H9 (cell line): ENCODE measurements at regions not wholly inside any gene's neighbourhood (a gene's known extent, or its start where the extent isn't known, plus 50 kb on each side); places are given as distances from the start of the nearest gene placed in this dataset.

Experiments used
- DNase-seq: peaks from one replicate; pipeline ENCODE4 v3.0.0-alpha.2; 2017
- H2AFZ ChIP-seq: one replicate; pipeline ENCODE4 v1.6.1; 2013; ENCODE audit warnings: mild to moderate bottlenecking, low read length, control low read depth, moderate library complexity
- H2AK5ac ChIP-seq: 2 replicates; pipeline ENCODE4 v1.6.1; 2013; ENCODE audit warnings: low read length, control low read depth, mixed read lengths; ENCODE audit not compliant: insufficient read length
- H2BK120ac ChIP-seq: one replicate; pipeline ENCODE4 v1.6.1; 2013; ENCODE audit warnings: low read depth, mild to moderate bottlenecking, low read length, control low read depth, inconsistent platforms; ENCODE audit not compliant: poor library complexity, severe bottlenecking
- H2BK12ac ChIP-seq: 2 replicates; pipeline ENCODE4 v1.6.1; 2013; ENCODE audit warnings: low read length, control low read depth, mixed read lengths, low read depth; ENCODE audit not compliant: insufficient read length
- H2BK15ac ChIP-seq: 2 replicates; pipeline ENCODE4 v1.6.1; 2013; ENCODE audit warnings: low read depth, low read length, control low read depth
- H2BK20ac ChIP-seq: one replicate; pipeline ENCODE4 v1.6.1; 2013; ENCODE audit warnings: low read depth, mild to moderate bottlenecking, low read length, control low read depth, inconsistent platforms; ENCODE audit not compliant: poor library complexity, severe bottlenecking
- H2BK5ac ChIP-seq: 2 replicates; pipeline ENCODE4 v1.6.1; 2013; ENCODE audit warnings: low read length, control low read depth, mixed read lengths; ENCODE audit not compliant: insufficient read length
- H3K14ac ChIP-seq: 2 replicates; pipeline ENCODE4 v1.6.1; 2013; ENCODE audit warnings: low read length, control low read depth; ENCODE audit not compliant: insufficient read depth
- H3K18ac ChIP-seq: 2 replicates; pipeline ENCODE4 v1.6.1; 2013; ENCODE audit warnings: low read depth, mild to moderate bottlenecking, mixed read lengths, low read length, control low read depth; ENCODE audit not compliant: insufficient read length
- H3K23ac ChIP-seq: 2 replicates; pipeline ENCODE4 v1.6.1; 2013; ENCODE audit warnings: low read length, control low read depth, mixed read lengths, low read depth; ENCODE audit not compliant: insufficient read length
- H3K23me2 ChIP-seq: 2 replicates; pipeline ENCODE4 v1.6.1; 2013; ENCODE audit warnings: low read depth, mild to moderate bottlenecking, mixed read lengths, low read length, control low read depth; ENCODE audit not compliant: insufficient read length, poor library complexity, severe bottlenecking
- H3K27ac ChIP-seq: 2 replicates; pipeline ENCODE4 v1.5.1; 2013; ENCODE audit warnings: low read length, control low read depth, mixed read lengths, low read depth; ENCODE audit not compliant: insufficient read length
- H3K27me3 ChIP-seq: 2 replicates; pipeline ENCODE4 v1.6.1; 2013; ENCODE audit warnings: low read length, control low read depth, inconsistent platforms; ENCODE audit not compliant: insufficient read depth
- H3K4ac ChIP-seq: 2 replicates; pipeline ENCODE4 v1.6.1; 2013; ENCODE audit warnings: low read depth, mild to moderate bottlenecking, control low read depth, inconsistent platforms, low read length, moderate library complexity
- H3K4me1 ChIP-seq: 2 replicates; pipeline ENCODE4 v1.6.1; 2013; ENCODE audit warnings: low read length, control low read depth, inconsistent platforms; ENCODE audit not compliant: insufficient read depth
- H3K4me2 ChIP-seq: 2 replicates; pipeline ENCODE4 v1.6.1; 2013; ENCODE audit warnings: low read length, control low read depth, mixed read lengths; ENCODE audit not compliant: insufficient read length, insufficient read depth
- H3K56ac ChIP-seq: 2 replicates; pipeline ENCODE4 v1.6.1; 2013; ENCODE audit warnings: low read depth, mild to moderate bottlenecking, mixed read lengths, low read length, control low read depth; ENCODE audit not compliant: insufficient read length
- H3K79me1 ChIP-seq: 2 replicates; pipeline ENCODE4 v1.6.1; 2013; ENCODE audit warnings: low read depth, mild to moderate bottlenecking, moderate library complexity, low read length, control low read depth, inconsistent platforms; ENCODE audit not compliant: insufficient read depth, poor library complexity, severe bottlenecking
- H3K79me2 ChIP-seq: 2 replicates; pipeline ENCODE4 v1.6.1; 2013; ENCODE audit warnings: low read length, control low read depth, inconsistent platforms; ENCODE audit not compliant: insufficient read depth
- H3K9ac ChIP-seq: 2 replicates; pipeline ENCODE4 v1.6.1; 2013; ENCODE audit warnings: low read length, control low read depth, mixed read lengths; ENCODE audit not compliant: insufficient read length; ENCODE audit errors: extremely low read depth
- H3K9me3 ChIP-seq: one replicate; pipeline ENCODE4 v1.6.1; 2013; ENCODE audit warnings: low read depth, low read length, inconsistent platforms; ENCODE audit not compliant: control insufficient read depth
- H3T11ph ChIP-seq: one replicate; pipeline ENCODE4 v1.6.1; 2013; ENCODE audit warnings: mild to moderate bottlenecking, low read length, control low read depth, inconsistent platforms
- H4K20me1 ChIP-seq: one replicate; pipeline ENCODE4 v1.6.1; 2013; ENCODE audit not compliant: control insufficient read depth, insufficient read length, insufficient read depth
- H4K5ac ChIP-seq: 2 replicates; pipeline ENCODE4 v1.6.1; 2013; ENCODE audit warnings: low read depth, mild to moderate bottlenecking, mixed read lengths, low read length, control low read depth; ENCODE audit not compliant: insufficient read length
- H4K8ac ChIP-seq: replicated peaks from 2 replicates; pipeline ENCODE4 v1.6.1; 2013; ENCODE audit warnings: low read length, control low read depth, mixed read lengths, low read depth; ENCODE audit not compliant: insufficient read length
- H4K91ac ChIP-seq: 2 replicates; pipeline ENCODE4 v1.6.1; 2013; ENCODE audit warnings: low read depth, mild to moderate bottlenecking, moderate library complexity, mixed read lengths, low read length, control low read depth; ENCODE audit not compliant: insufficient read length
- H3K27ac Mint-ChIP-seq, 3 experiments: 2 replicates in 2 of 3; 3 replicates in 1 of 3; pipeline ENCODE4 v1.8.0; 2020 to 2021; ENCODE audit warnings: mixed read lengths in 3 of 3, mild to moderate bottlenecking in 1 of 3, moderate library complexity in 1 of 3
- H3K27me3 Mint-ChIP-seq: 2 replicates; pipeline ENCODE4 v1.8.0; 2021; ENCODE audit warnings: low read depth, mild to moderate bottlenecking, moderate library complexity, mixed read lengths
- H3K36me3 Mint-ChIP-seq, 3 experiments: 2 replicates in 2 of 3; 3 replicates in 1 of 3; pipeline ENCODE4 v1.8.0; 2020 to 2021; ENCODE audit warnings: low read depth in 3 of 3, mixed read lengths in 3 of 3; ENCODE audit not compliant: insufficient read depth in 1 of 3
- H3K4me1 Mint-ChIP-seq, 2 experiments: 2 replicates each; pipeline ENCODE4 v1.8.0; 2020; ENCODE audit warnings: mixed read lengths in 2 of 2
- H3K4me3 Mint-ChIP-seq, 2 experiments: 2 replicates in 1 of 2; 3 replicates in 1 of 2; pipeline ENCODE4 v1.8.0; 2020 to 2021; ENCODE audit warnings: mild to moderate bottlenecking in 2 of 2, mixed read lengths in 2 of 2, moderate library complexity in 1 of 2
- H3K9me3 Mint-ChIP-seq, 2 experiments: 2 replicates in 1 of 2; 3 replicates in 1 of 2; pipeline ENCODE4 v1.8.0; 2020; ENCODE audit warnings: mild to moderate bottlenecking in 2 of 2, mixed read lengths in 2 of 2, moderate library complexity in 1 of 2
- WGBS: extraction: QIAGEN DNeasy Blood & Tissue Kit; methylation state at CpG from one replicate; pipeline ENCODE4 v1.1.7; 2013; ENCODE audit warnings: missing lambda C conversion rate, low lambda C conversion rate, mixed read lengths; ENCODE audit not compliant: insufficient read length; ENCODE audit errors: extremely low coverage; 5-methylcytosine and 5-hydroxymethylcytosine counted together
- TF ChIP-seq, protein P1 (sequence below): fragments of 200-600 bp; sonication (generic); conservative IDR thresholded peaks from 3 replicates; pipeline ENCODE4 v1.8.0; 2021; ENCODE audit warnings: antibody characterized with exemption, mild to moderate bottlenecking

DNA sequence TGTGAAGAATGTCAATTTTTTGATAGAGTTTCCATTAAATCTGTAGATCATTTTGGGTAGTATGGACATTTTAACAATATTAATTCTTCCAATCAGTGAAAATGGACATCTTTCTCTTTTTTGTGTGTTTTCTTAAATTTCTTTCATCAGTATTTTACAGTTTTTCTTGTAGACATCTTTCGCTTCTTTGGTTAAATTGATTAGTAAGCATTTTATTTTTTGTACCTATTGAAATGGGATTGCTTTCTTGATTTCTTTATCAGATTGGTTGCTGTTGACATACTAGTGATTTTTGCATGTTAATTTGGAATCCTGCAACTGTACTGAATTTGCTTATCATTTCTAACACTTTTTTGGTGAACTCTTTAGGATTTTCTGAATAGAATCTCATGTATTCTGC lies 683.2 kb upstream of the NCAM2 start:
- Mint-ChIP-seq H3K27me3 (no peaks in the 10 kb centered on the region), H3K36me3 (peaks cover 10 to 34% (median 13%) of the 10 kb centered on the region in 3 experiments; a peak in 6 of 7 replicates), H3K9me3 (peaks cover 25 to 27% of the 10 kb centered on the region in 2 experiments), H3K4me3 (no peak overlapping the region), H3K27ac (no peak overlapping the region), H3K4me1 (peaks cover 3 to 5% of the 10 kb centered on the region in 2 experiments)
- H3K56ac ChIP-seq = no peak overlapping the region
- H3K9me3 ChIP-seq = no peaks in the 10 kb centered on the region
- no peak overlapping the region for H3K9ac ChIP-seq
- no peak overlapping the region for H3T11ph ChIP-seq
- no peaks in the 10 kb centered on the region for H3K4me1 ChIP-seq
- H2BK5ac ChIP-seq = no peak overlapping the region
- H3K27ac ChIP-seq = no peak overlapping the region
- H2AK5ac ChIP-seq = no peak overlapping the region
- no peaks in the 10 kb centered on the region for H3K79me1 ChIP-seq
- H4K91ac ChIP-seq = no peak overlapping the region
- H3K27me3 ChIP-seq = no peaks in the 10 kb centered on the region
- no peak overlapping the region for H3K14ac ChIP-seq
- no peak overlapping the region for H3K4me2 ChIP-seq
- H3K23ac ChIP-seq = no peak overlapping the region
- no peak overlapping the region for H2BK20ac ChIP-seq
- H3K18ac ChIP-seq = no peak overlapping the region
- H2BK15ac ChIP-seq = no peak overlapping the region
- H4K8ac ChIP-seq = no peak overlapping the region
- DNase-seq = no peak
- no peak overlapping the region for H4K5ac ChIP-seq
- TF ChIP-seq, protein P1, sequence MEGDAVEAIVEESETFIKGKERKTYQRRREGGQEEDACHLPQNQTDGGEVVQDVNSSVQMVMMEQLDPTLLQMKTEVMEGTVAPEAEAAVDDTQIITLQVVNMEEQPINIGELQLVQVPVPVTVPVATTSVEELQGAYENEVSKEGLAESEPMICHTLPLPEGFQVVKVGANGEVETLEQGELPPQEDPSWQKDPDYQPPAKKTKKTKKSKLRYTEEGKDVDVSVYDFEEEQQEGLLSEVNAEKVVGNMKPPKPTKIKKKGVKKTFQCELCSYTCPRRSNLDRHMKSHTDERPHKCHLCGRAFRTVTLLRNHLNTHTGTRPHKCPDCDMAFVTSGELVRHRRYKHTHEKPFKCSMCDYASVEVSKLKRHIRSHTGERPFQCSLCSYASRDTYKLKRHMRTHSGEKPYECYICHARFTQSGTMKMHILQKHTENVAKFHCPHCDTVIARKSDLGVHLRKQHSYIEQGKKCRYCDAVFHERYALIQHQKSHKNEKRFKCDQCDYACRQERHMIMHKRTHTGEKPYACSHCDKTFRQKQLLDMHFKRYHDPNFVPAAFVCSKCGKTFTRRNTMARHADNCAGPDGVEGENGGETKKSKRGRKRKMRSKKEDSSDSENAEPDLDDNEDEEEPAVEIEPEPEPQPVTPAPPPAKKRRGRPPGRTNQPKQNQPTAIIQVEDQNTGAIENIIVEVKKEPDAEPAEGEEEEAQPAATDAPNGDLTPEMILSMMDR = no peak
- H2BK12ac ChIP-seq = no peak overlapping the region
- no peaks in the 10 kb centered on the region for H4K20me1 ChIP-seq
- no peak overlapping the region for H2BK120ac ChIP-seq
- no CpG with 5 or more reads among the region's 1 CpG for WGBS
- no peaks in the 10 kb centered on the region for H3K79me2 ChIP-seq
- H2AFZ ChIP-seq = no peak overlapping the region
- no peak overlapping the region for H3K4ac ChIP-seq
- H3K23me2 ChIP-seq = no peaks in the 10 kb centered on the region
